LNCaP clone FGC (cell line): ENCODE measurements at regions not wholly inside any gene's neighbourhood (a gene's known extent, or its start where the extent isn't known, plus 50 kb on each side); places are given as distances from the start of the nearest gene placed in this dataset.
"Not testable (repeated sequence)": the region's sequence is repeated elsewhere in the genome, so short reads cannot be mapped to it uniquely, and the experiment has no call there.

Experiments
- DNase-seq: peaks from one replicate; pipeline ENCODE4 v3.0.0-alpha.2; 2011; ENCODE audit warnings: low read depth
- H3K4me3 ChIP-seq: 2 replicates; pipeline ENCODE4 v1.5.1; 2011; ENCODE audit warnings: mild to moderate bottlenecking, low read depth, low read length, control low read depth
- TF ChIP-seq, protein P1 (sequence below): IDR thresholded peaks from 2 replicates; pipeline ENCODE4 v1.5.1; 2012; ENCODE audit warnings: mild to moderate bottlenecking; ENCODE audit not compliant: control insufficient read depth, insufficient read depth; ENCODE audit errors: extremely low read depth

DNA sequence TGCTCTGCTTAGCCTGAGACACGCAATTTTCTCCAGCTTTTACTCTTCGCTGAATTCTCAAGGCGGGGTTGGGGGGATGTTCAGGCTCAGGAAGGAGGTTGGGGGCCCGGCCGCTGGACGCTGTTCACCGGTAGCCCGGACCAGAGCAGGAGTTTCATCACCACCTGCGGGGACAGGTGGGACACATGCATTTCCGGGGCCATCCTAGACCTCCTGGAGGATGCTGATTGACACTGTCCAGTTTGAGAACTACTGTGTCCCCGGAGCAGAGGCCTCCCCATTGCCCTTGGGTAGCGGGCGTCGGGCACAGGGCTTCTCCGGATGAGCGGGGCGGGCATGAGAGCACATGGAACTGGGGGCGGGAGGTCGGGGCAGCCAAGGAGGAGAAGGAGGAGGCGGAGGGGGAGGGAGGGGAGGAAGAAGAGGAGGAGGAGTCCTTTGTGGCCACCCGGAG is 144.0 kb upstream of the GRK3 start:
- no peak for DNase-seq
- TF ChIP-seq, protein P1, sequence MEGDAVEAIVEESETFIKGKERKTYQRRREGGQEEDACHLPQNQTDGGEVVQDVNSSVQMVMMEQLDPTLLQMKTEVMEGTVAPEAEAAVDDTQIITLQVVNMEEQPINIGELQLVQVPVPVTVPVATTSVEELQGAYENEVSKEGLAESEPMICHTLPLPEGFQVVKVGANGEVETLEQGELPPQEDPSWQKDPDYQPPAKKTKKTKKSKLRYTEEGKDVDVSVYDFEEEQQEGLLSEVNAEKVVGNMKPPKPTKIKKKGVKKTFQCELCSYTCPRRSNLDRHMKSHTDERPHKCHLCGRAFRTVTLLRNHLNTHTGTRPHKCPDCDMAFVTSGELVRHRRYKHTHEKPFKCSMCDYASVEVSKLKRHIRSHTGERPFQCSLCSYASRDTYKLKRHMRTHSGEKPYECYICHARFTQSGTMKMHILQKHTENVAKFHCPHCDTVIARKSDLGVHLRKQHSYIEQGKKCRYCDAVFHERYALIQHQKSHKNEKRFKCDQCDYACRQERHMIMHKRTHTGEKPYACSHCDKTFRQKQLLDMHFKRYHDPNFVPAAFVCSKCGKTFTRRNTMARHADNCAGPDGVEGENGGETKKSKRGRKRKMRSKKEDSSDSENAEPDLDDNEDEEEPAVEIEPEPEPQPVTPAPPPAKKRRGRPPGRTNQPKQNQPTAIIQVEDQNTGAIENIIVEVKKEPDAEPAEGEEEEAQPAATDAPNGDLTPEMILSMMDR: no peak
- H3K4me3 ChIP-seq: no peak overlapping the region

DNA sequence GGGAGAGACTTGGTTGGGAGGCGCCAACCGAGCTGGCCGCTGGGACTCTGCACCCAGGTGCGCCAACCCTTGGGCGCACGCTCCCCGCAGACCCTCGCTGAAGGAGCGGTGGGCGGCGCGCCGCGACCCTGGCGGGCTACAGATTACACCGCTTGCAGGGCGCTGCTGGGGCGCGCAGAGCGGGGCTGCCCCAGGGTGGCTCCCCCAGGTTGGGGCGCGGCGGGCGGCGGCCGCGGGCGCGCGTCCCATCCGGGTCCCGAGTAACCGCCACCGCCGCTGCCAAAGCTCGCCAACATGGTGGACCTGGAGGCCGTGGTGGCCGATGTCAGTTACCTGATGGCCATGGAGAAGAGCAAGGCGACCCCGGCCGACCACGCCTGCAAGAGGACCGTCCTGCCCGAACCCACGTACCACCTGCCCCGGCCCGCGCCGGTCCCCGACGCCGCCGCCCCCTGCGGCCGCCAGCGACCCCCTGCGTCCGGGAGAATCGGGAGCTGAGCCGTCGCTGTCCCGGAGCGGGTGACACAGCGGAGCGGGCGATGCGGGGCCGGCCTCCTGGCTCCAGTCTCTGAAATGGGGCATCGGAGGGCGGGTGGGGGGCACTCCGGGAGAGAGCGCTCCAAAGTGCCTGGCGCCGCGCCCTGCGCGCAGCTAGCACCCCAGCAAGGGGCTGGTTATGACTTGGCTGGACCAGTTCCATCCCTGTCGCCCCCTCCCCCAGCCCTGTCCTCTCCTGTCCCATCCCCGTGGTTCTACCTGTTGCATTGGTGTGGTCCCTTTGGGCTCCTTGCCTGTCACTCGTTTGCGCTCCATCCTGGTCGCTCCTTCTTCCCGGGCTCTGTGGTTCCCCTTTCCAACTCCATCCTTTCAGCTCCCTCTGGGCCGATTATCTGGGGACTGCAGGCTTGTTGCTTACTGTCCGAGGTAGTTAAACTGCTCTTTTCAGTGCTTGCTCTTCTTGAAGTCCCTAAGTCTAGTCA is 143.3 kb upstream of the GRK3 start:
- DNase-seq: no peak
- TF ChIP-seq, protein P1: no peak
- H3K4me3 ChIP-seq: no peak overlapping the region

- TF ChIP-seq, protein P1: peak; percentile 26
- not testable (repeated sequence) for H3K4me3 ChIP-seq, DNase-seq
These were observed 137.8 kb upstream of the GRK3 start for GRCh38 chr22:25426530-25427308.

- DNase-seq, H3K4me3 ChIP-seq: not testable (repeated sequence)
These were observed 132.7 kb upstream of the GRK3 start for GRCh38 chr22:25431637-25432342.

DNA sequence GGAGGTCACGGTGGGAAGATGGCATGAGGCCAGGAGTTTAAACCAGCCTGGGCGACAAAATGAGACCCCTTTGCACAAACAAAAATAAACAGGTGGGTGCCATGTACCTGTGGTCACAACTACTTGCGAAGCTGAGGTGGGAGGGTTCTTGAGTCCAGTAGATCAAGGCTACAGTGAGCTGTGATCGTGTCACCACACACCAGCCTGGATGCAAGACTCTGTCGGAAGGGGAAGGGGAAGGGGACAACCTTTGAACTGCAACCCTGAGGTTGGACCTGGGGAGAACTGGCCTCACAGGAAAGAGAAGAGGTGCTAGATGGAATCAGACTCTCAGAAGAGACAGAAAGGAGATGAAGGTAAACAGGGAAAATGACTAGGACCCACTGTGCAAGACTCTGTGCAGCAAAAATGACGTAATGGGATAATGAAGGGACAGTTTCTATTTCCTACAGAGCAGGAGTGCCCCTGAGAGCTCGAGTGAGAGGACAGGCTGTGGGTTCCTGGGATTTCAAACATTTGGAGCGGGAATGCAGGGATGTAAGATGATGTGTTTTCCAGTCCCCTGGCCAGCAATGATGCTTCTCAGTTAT is 131.0 kb upstream of the GRK3 start:
- DNase-seq, H3K4me3 ChIP-seq: not testable (repeated sequence)

DNA sequence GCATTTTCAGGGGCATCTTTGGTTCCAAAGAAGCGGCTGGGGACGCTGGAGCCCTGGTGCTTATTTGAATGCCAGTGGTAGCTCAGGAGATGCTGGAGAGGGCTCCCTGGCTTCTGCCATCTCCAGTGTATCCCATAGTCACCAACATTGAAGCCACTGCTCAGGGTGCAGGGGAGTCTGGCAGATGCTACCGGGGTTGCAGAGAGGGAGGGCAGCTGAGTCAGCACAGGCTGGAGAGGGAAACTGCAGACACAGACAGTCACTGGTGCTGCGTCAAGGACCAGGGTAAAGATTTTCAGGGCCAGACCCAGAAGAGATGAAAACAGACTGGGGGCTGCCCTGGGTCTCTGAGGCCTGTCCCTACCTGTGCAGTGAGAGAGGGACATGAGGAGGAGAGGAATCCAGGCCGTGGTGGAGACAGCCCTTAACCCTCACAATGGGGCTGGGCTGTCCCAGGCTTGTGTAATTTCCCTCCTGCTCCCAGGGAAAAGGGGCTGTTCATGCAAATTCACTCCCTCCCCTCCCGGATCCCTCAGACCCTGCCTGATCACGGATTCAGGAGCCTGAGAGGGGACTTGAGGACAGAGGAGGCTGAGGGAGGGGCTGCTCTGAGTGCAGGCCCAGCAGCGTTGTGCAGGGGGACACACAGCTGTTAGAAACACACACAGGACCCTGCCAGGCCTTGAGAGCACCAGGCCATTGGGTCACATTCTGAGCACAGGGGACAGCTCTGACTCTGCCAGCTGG is 126.9 kb upstream of the GRK3 start:
- TF ChIP-seq, protein P1: no peak
- DNase-seq: no peak
- no peak overlapping the region for H3K4me3 ChIP-seq

DNA sequence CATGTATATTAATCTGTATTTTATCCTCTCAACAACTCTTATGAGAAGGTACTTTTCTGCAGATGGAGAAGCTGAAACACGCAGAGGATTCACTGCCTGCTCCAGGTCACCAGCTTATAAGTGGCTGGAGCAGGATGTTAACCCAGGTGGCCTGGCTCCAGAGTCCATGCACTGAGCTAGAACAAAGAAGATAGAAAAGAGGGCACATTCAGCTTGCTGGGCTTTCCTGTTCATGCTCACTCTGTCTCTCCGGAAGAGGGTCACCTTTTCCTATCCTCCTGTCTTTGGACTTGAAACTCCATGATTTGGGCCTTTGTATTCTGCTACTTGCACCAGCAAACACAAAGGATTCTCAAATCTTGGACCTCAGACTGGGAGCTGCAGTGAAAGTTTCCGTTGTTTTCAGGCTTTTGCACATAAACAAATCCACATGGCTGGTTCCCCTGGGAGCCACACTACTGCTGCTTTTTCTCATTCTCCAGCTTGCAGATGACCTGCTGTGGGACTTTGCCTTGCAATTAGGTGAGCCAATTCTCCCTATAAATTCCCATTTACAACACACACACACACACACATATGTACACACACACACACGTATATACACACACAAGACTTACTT is 117.3 kb upstream of the GRK3 start:
- H3K4me3 ChIP-seq: peak overlapping the region; percentile 84

More for the DNA sequence above, 117.3 kb upstream of the GRK3 start:
- TF ChIP-seq, protein P1: no peak
- peak; percentile 52 for DNase-seq
